ENCODE measurements at regions not wholly inside any gene's neighbourhood (a gene's known extent, or its start where the extent isn't known, plus 50 kb on each side); places are given as distances from the start of the nearest gene placed in this dataset.

GRCh38 chr17:65457183-65457582, 104.3 kb downstream of the AXIN2 start:
- dilution Hi-C loops (cut with MboI; ENCODE audit: extremely low pct_ligation_motif_present, low sequenced_read_pairs): no loop called here
- Histone ChIP-seq H3K36me3 (ENCODE audit: control insufficient read depth in 2 of 2, extremely low read depth in 1 of 2, insufficient read depth in 2 of 2, low read length in 2 of 2) (no peaks in the 10 kb centered on the region), H3K9me3 (ENCODE audit: control insufficient read depth, low read depth, low read length) (no peaks in the 10 kb centered on the region), H2AFZ (ENCODE audit: control insufficient read depth, low read length) (no peak overlapping the region), H3K9me1 (ENCODE audit: control insufficient read depth, extremely low read depth, insufficient read depth, low read length) (no peaks in the 10 kb centered on the region), H3K4me2 (ENCODE audit: control insufficient read depth, extremely low read depth, insufficient read depth, low read depth, low read length) (no peak overlapping the region), H4K20me1 (ENCODE audit: control insufficient read depth, extremely low read depth, insufficient read depth, low read length) (no peaks in the 10 kb centered on the region), H3K79me2 (ENCODE audit: control insufficient read depth, insufficient read depth, low read length) (no peaks in the 10 kb centered on the region), H3K4me3 (ENCODE audit: control insufficient read depth in 2 of 3, extremely low read depth in 1 of 3, insufficient read depth in 2 of 3, low read depth in 1 of 3, low read length in 3 of 3) (no peak overlapping the region), H3K9ac (ENCODE audit: control insufficient read depth, extremely low read depth, insufficient read depth, low read length) (no peak overlapping the region), H3K27me3 (ENCODE audit: control insufficient read depth, extremely low read depth, insufficient read depth, low read length) (no peaks in the 10 kb centered on the region), H3K4me1 (ENCODE audit: control insufficient read depth, extremely low read depth, insufficient read depth, low read length) (no peaks in the 10 kb centered on the region), H3K27ac (ENCODE audit: control insufficient read depth, insufficient read depth, low read length) (no peak overlapping the region)
- FAIRE-seq (no peak), DNase-seq (ENCODE audit: low read depth, low spot score) (no peak)
- TF ChIP-seq EZH2 (IDR thresholded peaks at IDR 0.05; ENCODE audit: low read length) (no peak), CTCF (optimal IDR thresholded peaks at IDR 0.05 in 1 of 3, IDR thresholded peaks at IDR 0.05 in 1 of 3, conservative IDR thresholded peaks at IDR 0.05 in 1 of 3; ENCODE audit: extremely low read depth in 1 of 3, insufficient read depth in 2 of 3, low read length in 3 of 3) (no peak)

- no peak overlapping the region for H2AFZ ChIP-seq (ENCODE audit: control insufficient read depth, low read length)
- H3K9me3 ChIP-seq (ENCODE audit: control insufficient read depth, low read depth, low read length): no peaks in the 10 kb centered on the region
- no peaks in the 10 kb centered on the region for H4K20me1 ChIP-seq (ENCODE audit: control insufficient read depth, extremely low read depth, insufficient read depth, low read length)
- dilution Hi-C loops (cut with MboI; ENCODE audit: extremely low pct_ligation_motif_present, low sequenced_read_pairs): no loop called here
- DNase-seq (ENCODE audit: low read depth, low spot score) (no peak), FAIRE-seq (no peak)
- H3K4me3 ChIP-seq (ENCODE audit: control insufficient read depth in 2 of 3, extremely low read depth in 1 of 3, insufficient read depth in 2 of 3, low read depth in 1 of 3, low read length in 3 of 3): no peak overlapping the region
- no peaks in the 10 kb centered on the region for H3K27me3 ChIP-seq (ENCODE audit: control insufficient read depth, extremely low read depth, insufficient read depth, low read length)
- H3K79me2 ChIP-seq (ENCODE audit: control insufficient read depth, insufficient read depth, low read length): no peaks in the 10 kb centered on the region
- no peaks in the 10 kb centered on the region for H3K4me1 ChIP-seq (ENCODE audit: control insufficient read depth, extremely low read depth, insufficient read depth, low read length)
- H3K27ac ChIP-seq (ENCODE audit: control insufficient read depth, insufficient read depth, low read length): no peak overlapping the region
- no peaks in the 10 kb centered on the region for H3K36me3 ChIP-seq (ENCODE audit: control insufficient read depth in 2 of 2, extremely low read depth in 1 of 2, insufficient read depth in 2 of 2, low read length in 2 of 2)
- H3K4me2 ChIP-seq (ENCODE audit: control insufficient read depth, extremely low read depth, insufficient read depth, low read depth, low read length): no peak overlapping the region
- no peaks in the 10 kb centered on the region for H3K9me1 ChIP-seq (ENCODE audit: control insufficient read depth, extremely low read depth, insufficient read depth, low read length)
- no peak overlapping the region for H3K9ac ChIP-seq (ENCODE audit: control insufficient read depth, extremely low read depth, insufficient read depth, low read length)
- no peak for TF ChIP-seq EZH2 (IDR thresholded peaks at IDR 0.05; ENCODE audit: low read length)
- TF ChIP-seq CTCF (optimal IDR thresholded peaks at IDR 0.05 in 1 of 3, IDR thresholded peaks at IDR 0.05 in 1 of 3, conservative IDR thresholded peaks at IDR 0.05 in 1 of 3; ENCODE audit: extremely low read depth in 1 of 3, insufficient read depth in 2 of 3, low read length in 3 of 3): no peak
These were observed 104.9 kb downstream of the AXIN2 start for GRCh38 chr17:65456368-65457151.
